ENCODE measurements at regions not wholly inside any gene's neighbourhood (a gene's known extent, or its start where the extent isn't known, plus 50 kb on each side); places are given as distances from the start of the nearest gene placed in this dataset.

GRCh38 chr5:116732591-116732990 lies 158.0 kb upstream of the SEMA6A start:
- Histone ChIP-seq H3F3A (replicated peaks; ENCODE audit: low read depth) (no peaks in the 10 kb centered on the region), H3K27me3 (ENCODE audit: insufficient read depth) (no peaks in the 10 kb centered on the region), H3K4me2 (no peak overlapping the region), H3K27ac (ENCODE audit: low read depth) (no peak overlapping the region), H3K9me2 (ENCODE audit: insufficient read depth) (no peaks in the 10 kb centered on the region; the same call in 1 of the 2 replicates), H3K79me2 (replicated peaks; ENCODE audit: insufficient read depth) (no peaks in the 10 kb centered on the region), H3K4me3 (no peak overlapping the region), H4K20me1 (replicated peaks; ENCODE audit: insufficient read depth) (no peaks in the 10 kb centered on the region), H2AFZ (no peak overlapping the region), H3K36me3 (ENCODE audit: insufficient read depth) (no peaks in the 10 kb centered on the region), H3K4me1 (ENCODE audit: insufficient read depth) (peaks cover 14% of the 10 kb centered on the region)
- Mint-ChIP-seq H3K36me3 (ENCODE audit: low read depth) (no peaks in the 10 kb centered on the region), H3K4me3 (no peak overlapping the region), H3K27ac (no peak overlapping the region), H3K9me3 (no peaks in the 10 kb centered on the region; the same call in 2 of the 3 replicates), H3K27me3 (ENCODE audit: insufficient read depth, low read depth, poor library complexity) (peaks cover 3% of the 10 kb centered on the region), H3K4me1 (peaks cover 21% of the 10 kb centered on the region)
- no peak for TF ChIP-seq NANOG (IDR thresholded peaks at IDR 0.05; ENCODE audit: borderline replicate concordance)
- no peak for TF ChIP-seq POLR2AphosphoS5 (IDR thresholded peaks at IDR 0.05; ENCODE audit: low read depth)
- TF ChIP-seq CREB1 (CRISPR knock-in tag; IDR thresholded peaks at IDR 0.05; ENCODE audit: low read depth), result no peak
- DNase-seq (ENCODE audit: low spot score) (no peak), ATAC-seq (no peak)

GRCh38 chr5:116731432-116731831 lies 156.8 kb upstream of the SEMA6A start:
- TF ChIP-seq EZH2phosphoT487 (IDR thresholded peaks at IDR 0.05; ENCODE audit: unreplicated experiment) (no peak), JUNB (IDR thresholded peaks at IDR 0.05; ENCODE audit: unreplicated experiment) (no peak)
- H3K9me3 Mint-ChIP-seq, result no peaks in the 10 kb centered on the region; the same call in 2 of the 3 replicates
- no peak overlapping the region for H3K27ac Mint-ChIP-seq
- Histone ChIP-seq H3K27me3 (ENCODE audit: insufficient read depth) (no peaks in the 10 kb centered on the region), H3K27ac (ENCODE audit: low read depth) (no peak overlapping the region), H3K4me2 (no peak overlapping the region), H3K9me2 (ENCODE audit: insufficient read depth) (no peaks in the 10 kb centered on the region; the same call in 1 of the 2 replicates), H3K4me3 (no peak overlapping the region), H4K20me1 (replicated peaks; ENCODE audit: insufficient read depth) (no peaks in the 10 kb centered on the region), H3K79me2 (replicated peaks; ENCODE audit: insufficient read depth) (no peaks in the 10 kb centered on the region), H3K4me1 (ENCODE audit: insufficient read depth) (peaks cover 14% of the 10 kb centered on the region), H2AFZ (0 out of 2 replicates have a peak overlapping the region, but pooled peaks have one; percentile 31), H3K36me3 (ENCODE audit: insufficient read depth) (no peaks in the 10 kb centered on the region), H3F3A (replicated peaks; ENCODE audit: low read depth) (no peaks in the 10 kb centered on the region)
- DNase-seq (ENCODE audit: low spot score) (no peak), ATAC-seq (no peak)
- peaks cover 7% of the 10 kb centered on the region for H3K27me3 Mint-ChIP-seq (ENCODE audit: insufficient read depth, low read depth, poor library complexity)
- H3K4me1 Mint-ChIP-seq, result peaks cover 21% of the 10 kb centered on the region
- H3K4me3 Mint-ChIP-seq, result no peak overlapping the region
- H3K36me3 Mint-ChIP-seq (ENCODE audit: low read depth), result no peaks in the 10 kb centered on the region

GRCh38 chr5:116730706-116731105 lies 156.1 kb upstream of the SEMA6A start:
- no peaks in the 10 kb centered on the region for H3K27me3 ChIP-seq (ENCODE audit: insufficient read depth)
- no peaks in the 10 kb centered on the region for H3K36me3 ChIP-seq (ENCODE audit: insufficient read depth)
- H3K9me2 ChIP-seq (ENCODE audit: insufficient read depth), result no peaks in the 10 kb centered on the region; the same call in 1 of the 2 replicates
- H2AFZ ChIP-seq, result no peak overlapping the region
- H3K27ac Mint-ChIP-seq, result no peak overlapping the region
- peaks cover 14% of the 10 kb centered on the region for H3K4me1 ChIP-seq (ENCODE audit: insufficient read depth)
- no peaks in the 10 kb centered on the region; the same call in 2 of the 3 replicates for H3K9me3 Mint-ChIP-seq
- no peak overlapping the region for H3K4me3 ChIP-seq
- peaks cover 21% of the 10 kb centered on the region for H3K4me1 Mint-ChIP-seq
- peaks cover 7% of the 10 kb centered on the region for H3K27me3 Mint-ChIP-seq (ENCODE audit: insufficient read depth, low read depth, poor library complexity)
- H3K27ac ChIP-seq (ENCODE audit: low read depth), result no peak overlapping the region
- H3K4me3 Mint-ChIP-seq, result no peak overlapping the region
- no peak overlapping the region for H3K4me2 ChIP-seq
- H3K36me3 Mint-ChIP-seq (ENCODE audit: low read depth), result no peaks in the 10 kb centered on the region
- no peaks in the 10 kb centered on the region for H4K20me1 ChIP-seq (replicated peaks; ENCODE audit: insufficient read depth)
- H3K79me2 ChIP-seq (replicated peaks; ENCODE audit: insufficient read depth), result no peaks in the 10 kb centered on the region
- H3F3A ChIP-seq (replicated peaks; ENCODE audit: low read depth), result no peaks in the 10 kb centered on the region
- DNase-seq (ENCODE audit: low spot score) (no peak), ATAC-seq (no peak)
- no peak for TF ChIP-seq ETS1 (IDR thresholded peaks at IDR 0.05)
- TF ChIP-seq CTCF (conservative IDR thresholded peaks at IDR 0.05; ENCODE audit: low read depth in 2 of 2), result no peak
- TF ChIP-seq EZH2phosphoT487 (IDR thresholded peaks at IDR 0.05; ENCODE audit: unreplicated experiment), result no peak
- TF ChIP-seq REST (IDR thresholded peaks at IDR 0.05; ENCODE audit: unreplicated experiment), result no peak
- no peak for TF ChIP-seq EZH2 (IDR thresholded peaks at IDR 0.05; ENCODE audit: low read depth, unreplicated experiment)
- TF ChIP-seq STAT1 (IDR thresholded peaks at IDR 0.05; ENCODE audit: unreplicated experiment), result no peak
- no peak for TF ChIP-seq JUNB (IDR thresholded peaks at IDR 0.05; ENCODE audit: unreplicated experiment)

Data from GM23338 (cell line).